ENCODE measurements at regions not wholly inside any gene's neighbourhood (a gene's known extent, or its start where the extent isn't known, plus 50 kb on each side); places are given as distances from the start of the nearest gene placed in this dataset.

GRCh38 chr4:35793045-35793722, 451.1 kb downstream of the ARAP2 start:
- Mint-ChIP-seq H3K4me1 (ENCODE audit: unreplicated experiment) (no peaks in the 10 kb centered on the region), H3K9me3 (ENCODE audit: unreplicated experiment) (no peaks in the 10 kb centered on the region), H3K27ac (ENCODE audit: unreplicated experiment) (no peak overlapping the region), H3K4me3 (ENCODE audit: unreplicated experiment) (no peak overlapping the region), H3K27me3 (ENCODE audit: unreplicated experiment) (no peaks in the 10 kb centered on the region), H3K36me3 (ENCODE audit: low read depth, unreplicated experiment) (no peaks in the 10 kb centered on the region)
- DNase-seq (ENCODE audit: low spot score): no peak
- no peak for TF ChIP-seq CTCF (IDR thresholded peaks at IDR 0.05; ENCODE audit: unreplicated experiment)

GRCh38 chr4:35793766-35794165, 450.5 kb downstream of the ARAP2 start:
- TF ChIP-seq CTCF (IDR thresholded peaks at IDR 0.05; ENCODE audit: unreplicated experiment): no peak
- Mint-ChIP-seq H3K27me3 (ENCODE audit: unreplicated experiment) (no peaks in the 10 kb centered on the region), H3K27ac (ENCODE audit: unreplicated experiment) (no peak overlapping the region), H3K4me3 (ENCODE audit: unreplicated experiment) (no peak overlapping the region), H3K4me1 (ENCODE audit: unreplicated experiment) (no peaks in the 10 kb centered on the region), H3K9me3 (ENCODE audit: unreplicated experiment) (no peaks in the 10 kb centered on the region), H3K36me3 (ENCODE audit: low read depth, unreplicated experiment) (no peaks in the 10 kb centered on the region)
- no peak for DNase-seq (ENCODE audit: low spot score)

GRCh38 chr4:35800669-35801068, 443.6 kb downstream of the ARAP2 start:
- H3K27ac Mint-ChIP-seq (ENCODE audit: unreplicated experiment): no peak overlapping the region
- peaks cover 13% of the 10 kb centered on the region for H3K4me1 Mint-ChIP-seq (ENCODE audit: unreplicated experiment)
- no peak for TF ChIP-seq CTCF (IDR thresholded peaks at IDR 0.05; ENCODE audit: unreplicated experiment)
- DNase-seq (ENCODE audit: low spot score): no peak
- H3K4me3 Mint-ChIP-seq (ENCODE audit: unreplicated experiment): no peak overlapping the region
- peaks cover 3% of the 10 kb centered on the region for H3K36me3 Mint-ChIP-seq (ENCODE audit: low read depth, unreplicated experiment)
- no peaks in the 10 kb centered on the region for H3K9me3 Mint-ChIP-seq (ENCODE audit: unreplicated experiment)
- H3K27me3 Mint-ChIP-seq (ENCODE audit: unreplicated experiment): no peaks in the 10 kb centered on the region

- peaks cover 3% of the 10 kb centered on the region for H3K36me3 Mint-ChIP-seq (ENCODE audit: low read depth, unreplicated experiment)
- peaks cover 14% of the 10 kb centered on the region for H3K4me1 Mint-ChIP-seq (ENCODE audit: unreplicated experiment)
- DNase-seq (ENCODE audit: low spot score): no peak
- no peaks in the 10 kb centered on the region for H3K27me3 Mint-ChIP-seq (ENCODE audit: unreplicated experiment)
- TF ChIP-seq CTCF (IDR thresholded peaks at IDR 0.05; ENCODE audit: unreplicated experiment): no peak
- no peaks in the 10 kb centered on the region for H3K9me3 Mint-ChIP-seq (ENCODE audit: unreplicated experiment)
- no peak overlapping the region for H3K4me3 Mint-ChIP-seq (ENCODE audit: unreplicated experiment)
- no peak overlapping the region for H3K27ac Mint-ChIP-seq (ENCODE audit: unreplicated experiment)
Observed at GRCh38 chr4:35802644-35803043, 441.7 kb downstream of the ARAP2 start.

GRCh38 chr4:35818520-35818919, 425.8 kb downstream of the ARAP2 start:
- Mint-ChIP-seq H3K36me3 (ENCODE audit: low read depth, unreplicated experiment) (no peaks in the 10 kb centered on the region), H3K4me3 (ENCODE audit: unreplicated experiment) (no peak overlapping the region), H3K27me3 (ENCODE audit: unreplicated experiment) (no peaks in the 10 kb centered on the region), H3K4me1 (ENCODE audit: unreplicated experiment) (peaks cover 13% of the 10 kb centered on the region), H3K27ac (ENCODE audit: unreplicated experiment) (no peak overlapping the region), H3K9me3 (ENCODE audit: unreplicated experiment) (no peaks in the 10 kb centered on the region)
- no peak for DNase-seq (ENCODE audit: low spot score)
- TF ChIP-seq CTCF (IDR thresholded peaks at IDR 0.05; ENCODE audit: unreplicated experiment): no peak

All from endothelial cell (in vitro differentiated cells).